ENCODE measurements at regions not wholly inside any gene's neighbourhood (a gene's known extent, or its start where the extent isn't known, plus 50 kb on each side); places are given as distances from the start of the nearest gene placed in this dataset.

DNA sequence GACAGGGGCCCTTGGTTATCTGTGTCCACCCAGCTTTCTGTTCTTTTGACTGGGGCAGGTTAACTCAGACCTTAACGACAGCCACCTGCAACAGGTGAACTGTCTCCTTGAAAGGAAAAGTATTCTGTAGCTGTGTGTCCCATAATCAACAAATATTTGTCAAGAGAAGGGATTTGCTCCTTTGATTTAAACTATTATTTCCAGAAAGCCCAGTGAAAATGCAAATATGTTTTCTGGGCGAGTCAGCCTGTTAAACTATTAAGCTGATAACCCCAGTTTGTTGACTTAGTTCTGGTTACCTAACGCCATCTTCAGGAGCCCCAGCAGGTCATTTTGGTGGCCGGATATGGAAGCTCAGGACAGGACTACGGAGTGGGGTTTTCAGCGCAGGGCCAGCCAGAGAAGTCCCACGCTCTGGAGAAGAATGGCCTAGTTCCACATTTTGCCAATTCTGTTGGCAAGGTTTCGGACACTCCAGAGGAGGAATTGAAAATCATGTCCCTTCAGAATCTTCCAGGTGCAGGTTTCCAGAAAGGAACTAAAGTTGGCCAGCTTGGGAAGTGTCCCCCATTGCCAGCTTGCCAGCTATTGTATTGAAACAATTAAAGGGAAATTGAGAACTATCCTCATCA, 54.5 kb downstream of the ADRA2A start:
- TF ChIP-seq, protein P1, sequence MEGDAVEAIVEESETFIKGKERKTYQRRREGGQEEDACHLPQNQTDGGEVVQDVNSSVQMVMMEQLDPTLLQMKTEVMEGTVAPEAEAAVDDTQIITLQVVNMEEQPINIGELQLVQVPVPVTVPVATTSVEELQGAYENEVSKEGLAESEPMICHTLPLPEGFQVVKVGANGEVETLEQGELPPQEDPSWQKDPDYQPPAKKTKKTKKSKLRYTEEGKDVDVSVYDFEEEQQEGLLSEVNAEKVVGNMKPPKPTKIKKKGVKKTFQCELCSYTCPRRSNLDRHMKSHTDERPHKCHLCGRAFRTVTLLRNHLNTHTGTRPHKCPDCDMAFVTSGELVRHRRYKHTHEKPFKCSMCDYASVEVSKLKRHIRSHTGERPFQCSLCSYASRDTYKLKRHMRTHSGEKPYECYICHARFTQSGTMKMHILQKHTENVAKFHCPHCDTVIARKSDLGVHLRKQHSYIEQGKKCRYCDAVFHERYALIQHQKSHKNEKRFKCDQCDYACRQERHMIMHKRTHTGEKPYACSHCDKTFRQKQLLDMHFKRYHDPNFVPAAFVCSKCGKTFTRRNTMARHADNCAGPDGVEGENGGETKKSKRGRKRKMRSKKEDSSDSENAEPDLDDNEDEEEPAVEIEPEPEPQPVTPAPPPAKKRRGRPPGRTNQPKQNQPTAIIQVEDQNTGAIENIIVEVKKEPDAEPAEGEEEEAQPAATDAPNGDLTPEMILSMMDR (IDR thresholded peaks at IDR 0.05; ENCODE audit: borderline replicate concordance, insufficient read depth, low read depth, low read length) = no peak
- no peak overlapping the region for H3K4me3 ChIP-seq (ENCODE audit: low read depth, low read length)

DNA sequence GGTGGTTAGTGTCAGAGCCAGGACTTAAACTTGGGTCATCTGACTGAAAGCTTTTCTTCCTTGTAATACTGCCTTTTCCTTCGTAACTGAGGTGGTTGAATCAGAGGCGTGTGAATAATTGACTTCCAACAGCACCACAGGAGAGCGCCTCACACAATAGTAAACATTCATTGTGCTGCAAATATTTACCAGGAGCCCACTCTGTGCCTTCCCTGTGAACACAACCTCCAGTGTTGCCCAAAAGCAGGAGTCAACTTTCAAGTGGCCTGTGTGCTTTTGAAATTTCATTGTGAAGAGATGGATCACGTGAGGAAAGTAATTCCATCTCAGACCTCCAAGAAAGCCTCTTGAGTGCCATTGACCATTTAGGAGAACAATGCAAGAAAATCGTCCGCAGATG, 60.2 kb downstream of the ADRA2A start:
- no peak overlapping the region for H3K4me3 ChIP-seq (ENCODE audit: low read depth, low read length)

DNA sequence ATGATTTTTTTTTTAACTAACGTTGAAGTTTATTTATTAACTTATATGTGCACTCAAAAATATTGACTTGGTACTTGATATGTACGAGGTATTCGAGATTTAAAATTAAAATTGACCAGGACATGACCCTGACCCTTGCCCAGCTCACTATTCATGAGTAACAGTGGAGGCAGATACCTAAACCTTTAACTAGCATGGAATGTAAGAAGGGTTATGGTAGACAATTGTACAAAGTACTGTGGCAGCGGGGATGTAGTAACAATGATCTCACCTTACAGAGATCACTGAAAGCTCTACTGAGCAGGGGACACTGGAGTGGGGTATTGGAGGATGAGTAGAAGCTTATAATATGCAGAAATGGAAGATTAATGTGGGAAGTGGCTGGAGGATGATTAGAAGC, 60.8 kb downstream of the ADRA2A start:
- no peak overlapping the region for H3K4me3 ChIP-seq (ENCODE audit: low read depth, low read length)
- TF ChIP-seq, protein P1 (IDR thresholded peaks at IDR 0.05; ENCODE audit: borderline replicate concordance, insufficient read depth, low read depth, low read length) = no peak

More for the DNA sequence above, 60.2 kb downstream of the ADRA2A start:
- TF ChIP-seq, protein P1 (IDR thresholded peaks at IDR 0.05; ENCODE audit: borderline replicate concordance, insufficient read depth, low read depth, low read length) = no peak

DNA sequence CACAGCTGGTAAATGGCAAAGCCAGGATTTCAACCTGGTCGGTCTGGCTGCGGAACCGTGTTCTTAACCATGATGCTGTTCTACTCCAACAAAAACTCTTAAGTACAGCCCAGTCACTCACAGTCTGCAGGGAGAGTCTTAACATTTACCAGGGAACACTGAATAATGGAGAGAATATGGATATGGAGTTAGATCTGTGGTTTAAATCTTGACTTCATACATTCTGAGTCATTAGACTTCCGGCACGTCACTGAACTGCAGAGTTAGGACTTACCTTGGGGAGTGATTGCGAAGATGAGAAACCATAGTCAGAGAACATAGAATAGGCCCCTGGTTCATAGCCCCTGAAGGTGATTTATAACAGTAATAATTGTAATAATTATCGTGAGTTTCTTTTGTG, 61.7 kb downstream of the ADRA2A start:
- TF ChIP-seq, protein P1 (IDR thresholded peaks at IDR 0.05; ENCODE audit: borderline replicate concordance, insufficient read depth, low read depth, low read length) = no peak
- H3K4me3 ChIP-seq (ENCODE audit: low read depth, low read length) = no peak overlapping the region

DNA sequence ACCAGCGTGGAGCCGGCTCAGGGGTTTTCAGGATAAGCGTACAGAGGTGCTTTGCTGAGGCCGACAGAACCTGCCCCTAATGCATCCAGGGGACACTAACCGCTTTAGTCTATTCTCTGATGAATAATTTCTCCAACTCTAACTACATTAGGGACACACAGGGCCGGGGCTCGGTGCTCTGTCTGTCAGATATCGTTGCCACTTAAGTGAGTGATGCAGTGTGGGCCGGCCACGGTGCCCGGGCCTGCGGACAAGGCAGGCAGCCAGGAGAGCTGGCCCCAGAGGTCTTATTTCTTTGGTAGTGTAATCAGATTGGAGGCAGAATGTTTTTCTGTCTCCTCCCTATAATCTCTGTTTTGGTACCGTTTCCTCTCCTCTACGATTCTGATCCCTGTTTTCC, 62.7 kb downstream of the ADRA2A start:
- TF ChIP-seq, protein P1 (IDR thresholded peaks at IDR 0.05; ENCODE audit: borderline replicate concordance, insufficient read depth, low read depth, low read length) = no peak

DNA sequence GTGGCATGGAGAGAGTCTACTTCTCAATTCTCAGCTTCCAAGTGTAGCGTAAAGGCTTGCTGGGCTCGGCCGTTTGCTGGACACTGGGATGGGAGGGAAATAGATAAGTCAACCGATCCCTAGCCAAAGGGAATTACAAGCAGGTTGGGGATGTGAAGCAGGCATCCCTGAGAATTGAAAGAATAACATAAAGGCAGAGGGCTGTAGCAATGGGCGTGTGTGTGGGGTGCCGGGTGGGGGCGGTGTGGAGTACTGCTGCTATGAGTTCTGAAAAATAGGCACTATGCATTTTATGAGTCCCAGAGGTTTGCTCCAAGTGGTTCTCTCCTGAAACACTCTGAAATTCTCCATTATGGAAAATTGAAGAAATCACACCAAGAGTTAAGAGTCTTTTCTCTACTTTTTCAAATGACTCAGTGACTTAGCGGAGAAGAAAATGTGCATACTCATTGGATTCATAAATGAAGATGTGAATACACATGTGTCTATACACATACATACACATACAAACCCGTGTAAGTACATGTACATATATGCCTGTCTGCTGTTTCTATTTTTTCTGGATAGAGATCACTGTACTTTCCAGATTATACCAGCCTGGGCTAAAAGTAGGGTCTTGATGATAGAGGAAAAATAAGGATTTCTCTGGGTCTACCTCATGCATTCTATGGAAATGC, 65.4 kb downstream of the ADRA2A start:
- TF ChIP-seq, protein P1 (IDR thresholded peaks at IDR 0.05; ENCODE audit: borderline replicate concordance, insufficient read depth, low read depth, low read length) = peak; percentile 20; the same call in 1 of the 2 replicates
- no peak overlapping the region for H3K4me3 ChIP-seq (ENCODE audit: low read depth, low read length)

More for the DNA sequence above, 62.7 kb downstream of the ADRA2A start:
- no peak overlapping the region for H3K4me3 ChIP-seq (ENCODE audit: low read depth, low read length)
